Endothelial cell of umbilical vein (primary cell): ENCODE measurements at regions not wholly inside any gene's neighbourhood (a gene's known extent, or its start where the extent isn't known, plus 50 kb on each side); places are given as distances from the start of the nearest gene placed in this dataset.

Experiments used
- EZH2 ChIP-seq: IDR thresholded peaks from 2 replicates; pipeline ENCODE4 v1.6.1; 2012; ENCODE audit warnings: borderline replicate concordance, low read depth, mild to moderate bottlenecking, moderate library complexity, low read length, inconsistent platforms; ENCODE audit not compliant: severe bottlenecking
- GATA2 ChIP-seq: IDR thresholded peaks from 2 replicates; pipeline ENCODE4 v1.7.0; 2011; ENCODE audit warnings: low read depth, mild to moderate bottlenecking, moderate library complexity, mixed read lengths, low read length; ENCODE audit not compliant: insufficient read length, insufficient read depth
- JUN ChIP-seq: IDR thresholded peaks from 2 replicates; pipeline ENCODE4 v1.6.1; 2011; ENCODE audit warnings: borderline replicate concordance, low read depth; ENCODE audit not compliant: insufficient read length, insufficient read depth
- MYC ChIP-seq: IDR thresholded peaks from one replicate; pipeline ENCODE4 v1.6.1; 2011; ENCODE audit warnings: mild to moderate bottlenecking, low read depth, low read length
- POLR2A ChIP-seq: IDR thresholded peaks from 2 replicates; pipeline ENCODE4 v1.6.1; 2012; ENCODE audit warnings: low read depth, mild to moderate bottlenecking, control low read depth, low read length
- POLR2AphosphoS5 ChIP-seq: IDR thresholded peaks from 2 replicates; pipeline ENCODE4 v1.6.1; 2012; ENCODE audit warnings: low read depth, mild to moderate bottlenecking, control low read depth, low read length, moderate library complexity; ENCODE audit not compliant: insufficient read depth
- TF ChIP-seq, protein P1 (sequence below), 2 donors: IDR thresholded peaks; 1 replicate in 1 of 2; 2 replicates in 1 of 2; pipeline ENCODE4 v1.5.1; 2011; ENCODE audit warnings: low read length in 2 of 2, mild to moderate bottlenecking in 2 of 2, moderate library complexity in 2 of 2, control low read depth in 1 of 2, inconsistent platforms in 1 of 2, low read depth in 1 of 2; ENCODE audit not compliant: insufficient read depth in 1 of 2; ENCODE audit errors: extremely low read depth in 1 of 2
- TF ChIP-seq, protein P2 (sequence below): IDR thresholded peaks from 2 replicates; pipeline ENCODE4 v1.6.1; 2011; ENCODE audit not compliant: insufficient read depth, insufficient read length

DNA sequence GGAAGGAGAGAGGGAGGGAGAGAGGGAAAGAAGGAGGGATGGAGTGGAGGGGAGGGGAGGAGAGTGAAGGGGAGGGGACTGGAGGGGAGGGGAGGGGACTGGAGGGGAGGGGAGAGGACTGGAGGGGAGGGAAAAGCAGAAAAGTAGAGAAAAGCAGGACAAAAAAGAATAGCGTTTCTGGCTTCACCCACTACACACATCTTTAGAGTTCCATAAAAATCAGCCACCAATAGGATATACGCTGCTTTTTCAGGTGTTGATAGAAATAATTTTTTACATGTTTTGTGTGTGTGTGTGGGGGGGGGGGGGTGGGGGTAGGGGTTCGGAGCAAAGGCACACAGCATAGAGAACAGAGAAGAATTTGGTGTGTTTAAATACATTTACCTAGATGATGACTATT, 1259.1 kb downstream of the EPHA7 start:
- TF ChIP-seq, protein P1, sequence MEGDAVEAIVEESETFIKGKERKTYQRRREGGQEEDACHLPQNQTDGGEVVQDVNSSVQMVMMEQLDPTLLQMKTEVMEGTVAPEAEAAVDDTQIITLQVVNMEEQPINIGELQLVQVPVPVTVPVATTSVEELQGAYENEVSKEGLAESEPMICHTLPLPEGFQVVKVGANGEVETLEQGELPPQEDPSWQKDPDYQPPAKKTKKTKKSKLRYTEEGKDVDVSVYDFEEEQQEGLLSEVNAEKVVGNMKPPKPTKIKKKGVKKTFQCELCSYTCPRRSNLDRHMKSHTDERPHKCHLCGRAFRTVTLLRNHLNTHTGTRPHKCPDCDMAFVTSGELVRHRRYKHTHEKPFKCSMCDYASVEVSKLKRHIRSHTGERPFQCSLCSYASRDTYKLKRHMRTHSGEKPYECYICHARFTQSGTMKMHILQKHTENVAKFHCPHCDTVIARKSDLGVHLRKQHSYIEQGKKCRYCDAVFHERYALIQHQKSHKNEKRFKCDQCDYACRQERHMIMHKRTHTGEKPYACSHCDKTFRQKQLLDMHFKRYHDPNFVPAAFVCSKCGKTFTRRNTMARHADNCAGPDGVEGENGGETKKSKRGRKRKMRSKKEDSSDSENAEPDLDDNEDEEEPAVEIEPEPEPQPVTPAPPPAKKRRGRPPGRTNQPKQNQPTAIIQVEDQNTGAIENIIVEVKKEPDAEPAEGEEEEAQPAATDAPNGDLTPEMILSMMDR (IDR thresholded peaks at IDR 0.05; ENCODE audit: extremely low read depth in 1 of 2, insufficient read depth in 1 of 2, low read depth in 1 of 2, low read length in 2 of 2), result no peak
- TF ChIP-seq MYC, result no peak
- no peak for TF ChIP-seq POLR2AphosphoS5
- no peak for TF ChIP-seq POLR2A
- TF ChIP-seq, protein P2, sequence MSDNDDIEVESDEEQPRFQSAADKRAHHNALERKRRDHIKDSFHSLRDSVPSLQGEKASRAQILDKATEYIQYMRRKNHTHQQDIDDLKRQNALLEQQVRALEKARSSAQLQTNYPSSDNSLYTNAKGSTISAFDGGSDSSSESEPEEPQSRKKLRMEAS, result no peak
- no peak for TF ChIP-seq JUN
- no peak for TF ChIP-seq GATA2
- no peak for TF ChIP-seq EZH2
